Dedifferentiated amniotic fluid mesenchymal stem cell (primary cell): ENCODE measurements at regions not wholly inside any gene's neighbourhood (a gene's known extent, or its start where the extent isn't known, plus 50 kb on each side); places are given as distances from the start of the nearest gene placed in this dataset.

Experiments used
- DNase-seq: peaks from one replicate; pipeline ENCODE4 v3.0.0-alpha.2; 2016; ENCODE audit errors: extremely low spot score

GRCh38 chr1:81699234-81699633, 101.5 kb upstream of the ADGRL2 start:
- no peak for DNase-seq

- DNase-seq, result peak; percentile 60
Measured at GRCh38 chr1:81695741-81696140, 105.0 kb upstream of the ADGRL2 start.

GRCh38 chr1:81693316-81693715, 107.4 kb upstream of the ADGRL2 start:
- DNase-seq, result no peak

GRCh38 chr1:81690676-81691453, 109.9 kb upstream of the ADGRL2 start:
- no peak for DNase-seq

GRCh38 chr1:81689531-81689941, 111.2 kb upstream of the ADGRL2 start:
- DNase-seq, result peak; percentile 56

- DNase-seq, result no peak
Measured at GRCh38 chr1:81682490-81682889, 118.2 kb upstream of the ADGRL2 start.

GRCh38 chr1:81681601-81682266, 119.0 kb upstream of the ADGRL2 start:
- no peak for DNase-seq

GRCh38 chr1:81681114-81681513, 119.6 kb upstream of the ADGRL2 start:
- no peak for DNase-seq

- DNase-seq, result no peak
Measured at GRCh38 chr1:81679942-81680341, 120.8 kb upstream of the ADGRL2 start.

- DNase-seq, result no peak
Measured at GRCh38 chr1:81678779-81679178, 122.0 kb upstream of the ADGRL2 start.

GRCh38 chr1:81672766-81673165, 128.0 kb upstream of the ADGRL2 start:
- no peak for DNase-seq

GRCh38 chr1:81671038-81671437, 129.7 kb upstream of the ADGRL2 start:
- DNase-seq, result no peak

GRCh38 chr1:81670286-81670685, 130.4 kb upstream of the ADGRL2 start:
- peak; percentile 70 for DNase-seq

GRCh38 chr1:81666586-81666985, 134.1 kb upstream of the ADGRL2 start:
- no peak for DNase-seq

GRCh38 chr1:81664341-81664740, 136.4 kb upstream of the ADGRL2 start:
- peak; percentile 63 for DNase-seq

GRCh38 chr1:81662913-81663526, 137.7 kb upstream of the ADGRL2 start:
- no peak for DNase-seq

GRCh38 chr1:81660286-81660685, 140.4 kb upstream of the ADGRL2 start:
- no peak for DNase-seq

GRCh38 chr1:81654657-81655056, 146.1 kb upstream of the ADGRL2 start:
- DNase-seq, result no peak

GRCh38 chr1:81654147-81654546, 146.6 kb upstream of the ADGRL2 start:
- DNase-seq, result no peak

- no peak for DNase-seq
Measured at GRCh38 chr1:81650776-81651175, 150.0 kb upstream of the ADGRL2 start.

GRCh38 chr1:81635816-81636215, 164.9 kb upstream of the ADGRL2 start:
- DNase-seq, result no peak

GRCh38 chr1:81634294-81634693, 166.4 kb upstream of the ADGRL2 start:
- no peak for DNase-seq

GRCh38 chr1:81619156-81619555, 181.6 kb upstream of the ADGRL2 start:
- DNase-seq, result no peak
